HG03558 (cell line): ENCODE measurements at regions not wholly inside any gene's neighbourhood (a gene's known extent, or its start where the extent isn't known, plus 50 kb on each side); places are given as distances from the start of the nearest gene placed in this dataset.
A peak's percentile ranks its signal among the peaks of the same experiment; 100 is the strongest.

Experiments used
- ATAC-seq: cut with Tn5 transposase; IDR thresholded peaks from one replicate; pipeline ENCODE4 v1.9.1; 2021; ENCODE audit warnings: moderate number of reproducible peaks; ENCODE audit not compliant: unreplicated experiment; ENCODE audit errors: extremely low read depth

DNA sequence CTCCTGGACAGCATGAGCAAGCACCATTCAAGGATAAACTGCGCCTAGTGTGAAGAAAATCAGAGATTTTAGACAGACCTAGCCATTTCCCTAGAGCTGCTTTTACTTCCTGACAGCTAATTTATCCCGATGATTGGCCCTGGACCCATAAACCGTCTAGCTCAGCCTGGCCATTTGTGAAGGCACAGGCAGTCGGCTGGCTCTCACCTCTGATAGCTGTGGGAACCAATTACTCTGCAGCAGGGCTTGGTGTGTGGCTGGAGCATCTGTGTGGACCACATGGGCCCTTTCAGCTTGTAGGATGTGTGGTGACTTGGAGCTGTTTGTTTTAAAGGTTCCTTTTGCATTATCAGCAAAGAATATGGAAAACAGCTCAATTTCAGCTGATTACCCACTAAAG lies 111.1 kb upstream of the NPY start:
- no peak for ATAC-seq

DNA sequence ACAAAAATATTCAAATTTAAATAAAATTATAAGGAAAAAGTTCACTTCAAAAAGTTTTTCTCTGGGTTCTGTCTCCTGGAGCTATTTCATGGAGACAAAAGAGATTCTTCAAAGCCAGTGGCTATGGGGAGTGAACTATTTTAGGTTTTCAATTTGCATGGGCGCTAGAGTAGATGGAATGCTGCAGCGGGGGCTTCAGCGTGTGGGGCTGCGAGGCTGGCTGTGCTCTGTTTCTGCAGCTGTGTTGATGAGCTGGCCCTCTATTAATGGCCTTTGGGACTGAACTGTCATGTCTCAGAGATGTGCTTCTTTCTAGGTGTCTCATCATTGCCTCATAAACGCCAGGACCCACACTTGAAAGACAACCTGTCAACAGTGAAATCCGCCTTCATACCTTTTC lies 108.4 kb upstream of the NPY start:
- ATAC-seq, result no peak

GRCh38 chr7:24178811-24179570 lies 105.0 kb upstream of the NPY start:
- ATAC-seq, result no peak

- ATAC-seq, result no peak
Measured at GRCh38 chr7:24191362-24191761, 92.6 kb upstream of the NPY start.

DNA sequence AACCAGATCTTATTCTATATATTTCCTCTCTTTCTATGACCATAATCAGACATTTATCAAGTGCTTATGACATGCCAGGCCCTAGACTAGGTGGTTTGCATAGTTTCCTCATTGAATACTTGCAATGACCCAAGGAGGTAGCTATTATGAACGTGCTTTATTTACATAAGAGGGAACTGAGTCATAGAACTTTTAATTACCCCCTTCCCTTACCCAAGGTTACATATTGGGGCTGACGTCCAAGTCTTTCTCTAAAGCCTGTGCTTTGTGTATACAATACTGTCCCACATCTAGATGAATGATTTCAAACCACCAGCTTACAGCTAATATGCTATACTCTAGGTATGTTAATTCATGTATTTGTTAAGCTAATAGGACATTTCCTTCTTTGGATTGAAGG lies 91.9 kb upstream of the NPY start:
- no peak for ATAC-seq

- no peak for ATAC-seq
Measured at GRCh38 chr7:24192691-24193090, 91.3 kb upstream of the NPY start.

GRCh38 chr7:24197852-24198251 lies 86.1 kb upstream of the NPY start:
- no peak for ATAC-seq

DNA sequence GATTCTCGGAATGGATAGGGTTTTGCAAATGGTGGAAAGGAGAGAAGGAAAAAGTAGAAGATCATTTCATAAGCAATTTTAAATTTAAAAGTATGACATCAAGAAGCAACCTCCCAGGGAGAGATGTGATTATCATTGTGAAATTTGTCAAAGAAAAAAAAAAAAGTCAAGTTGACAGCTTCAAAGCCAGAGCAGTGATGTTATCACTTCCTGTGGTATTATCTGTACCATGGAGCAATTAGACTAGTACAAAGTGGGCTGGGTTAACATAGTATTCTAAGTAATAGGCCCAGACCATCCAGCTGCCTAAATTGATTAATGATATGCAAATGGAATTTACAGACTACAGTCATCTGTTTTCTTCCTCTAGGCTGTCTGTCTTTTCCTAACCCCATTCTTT lies 84.0 kb upstream of the NPY start:
- ATAC-seq, result no peak

- ATAC-seq, result no peak
Measured at GRCh38 chr7:24200407-24200966, 83.5 kb upstream of the NPY start.

- ATAC-seq, result no peak
Measured at GRCh38 chr7:24201226-24201625, 82.8 kb upstream of the NPY start.

- ATAC-seq, result no peak
Measured at GRCh38 chr7:24212073-24212472, 71.9 kb upstream of the NPY start.

- no peak for ATAC-seq
Measured at GRCh38 chr7:24213311-24213710, 70.7 kb upstream of the NPY start.

GRCh38 chr7:24214670-24215069 lies 69.3 kb upstream of the NPY start:
- ATAC-seq, result no peak

GRCh38 chr7:24216576-24217125 lies 67.3 kb upstream of the NPY start:
- ATAC-seq, result no peak

DNA sequence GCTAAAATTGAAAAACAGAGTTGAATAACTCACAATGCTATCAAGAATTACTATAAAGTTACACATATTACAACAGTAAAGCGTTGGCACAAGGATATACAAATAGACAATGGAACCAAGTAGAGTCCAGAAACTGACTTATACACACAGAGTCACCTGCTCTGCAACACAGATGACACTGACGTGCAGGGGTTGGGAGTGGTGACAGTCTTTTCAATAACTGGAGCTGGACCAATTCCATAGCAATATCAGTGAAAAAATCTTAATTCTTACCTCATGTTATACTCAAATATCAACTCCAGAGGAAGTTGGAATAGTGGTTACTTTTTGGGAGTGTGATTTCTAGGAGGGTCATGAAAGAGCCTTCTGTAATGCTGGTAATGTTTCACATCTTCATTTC lies 62.5 kb upstream of the NPY start:
- ATAC-seq, result no peak

DNA sequence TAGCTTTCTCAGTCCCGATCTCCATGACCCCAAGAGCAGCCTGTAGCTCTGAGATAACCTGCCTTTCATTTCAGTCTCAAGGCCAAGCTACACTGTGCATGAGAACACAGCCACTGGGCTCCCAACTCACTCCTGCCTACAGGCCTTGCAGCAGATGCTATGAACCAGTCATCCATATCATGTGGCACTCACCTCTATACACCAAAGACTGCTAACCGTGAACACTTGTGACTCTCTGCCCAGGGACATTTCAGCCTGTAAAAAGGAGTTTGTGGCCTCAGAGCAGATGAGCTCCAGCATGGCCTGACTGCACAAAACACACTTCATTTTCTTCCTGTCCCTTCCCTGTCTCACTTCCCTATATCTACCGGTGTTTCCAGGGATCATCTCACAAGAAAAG lies 56.9 kb upstream of the NPY start:
- peak; percentile 19 for ATAC-seq

DNA sequence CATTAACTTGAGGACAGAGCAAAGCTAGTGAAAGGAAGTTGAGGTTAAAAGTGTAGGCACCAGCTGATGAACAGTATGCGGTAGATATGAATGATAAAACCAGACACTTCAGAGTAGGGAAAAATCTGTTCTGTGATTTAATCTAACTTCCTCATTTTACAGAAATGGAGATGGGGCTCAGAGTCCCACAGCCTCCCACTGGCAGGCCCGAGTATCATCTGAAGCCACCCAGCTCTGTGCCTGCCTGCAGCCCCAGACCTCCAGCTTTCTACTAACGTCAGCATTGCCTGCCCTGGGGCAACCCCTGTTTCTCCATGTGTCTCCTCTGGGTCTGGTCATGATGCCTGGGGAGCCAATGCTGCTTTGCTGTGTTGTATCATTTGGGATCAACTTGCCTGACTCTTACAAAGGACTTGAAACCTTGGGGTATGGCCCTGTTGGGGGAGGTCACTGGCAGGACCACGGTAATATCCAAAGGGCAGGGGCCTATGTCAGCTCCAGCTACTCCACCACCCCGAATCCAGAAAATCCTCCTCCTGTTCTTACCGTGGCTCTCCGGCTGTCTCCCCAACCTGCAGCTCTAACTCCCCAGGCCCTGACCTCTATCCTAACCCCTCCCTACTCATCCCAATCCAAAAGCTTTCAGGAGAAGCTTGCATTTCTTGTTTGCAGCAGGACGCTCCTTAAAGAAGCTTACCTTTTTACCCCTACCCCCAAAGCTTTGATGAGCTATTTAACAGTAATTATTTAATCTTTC lies 56.2 kb upstream of the NPY start:
- ATAC-seq, result peak; percentile 91

GRCh38 chr7:24229481-24230226 lies 54.3 kb upstream of the NPY start:
- no peak for ATAC-seq

DNA sequence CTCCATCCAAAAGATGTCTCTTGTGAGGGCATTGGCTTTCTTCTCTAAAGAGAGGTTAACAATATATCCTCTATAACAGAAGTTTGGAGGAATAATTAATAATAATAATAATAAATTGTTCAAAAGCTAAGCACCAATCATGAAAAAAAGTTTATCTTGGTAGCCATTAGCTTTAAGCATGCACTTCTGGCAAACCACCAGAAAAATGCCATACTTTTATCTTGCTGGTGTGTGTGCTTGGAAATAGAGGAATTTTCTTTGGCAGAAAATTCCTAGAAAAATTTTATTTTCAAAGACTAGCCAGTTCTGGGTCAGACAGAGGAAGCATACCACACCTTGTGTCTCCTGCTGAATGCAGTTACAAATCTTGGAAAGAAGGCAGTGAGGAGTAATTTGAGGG lies 52.5 kb upstream of the NPY start:
- no peak for ATAC-seq

DNA sequence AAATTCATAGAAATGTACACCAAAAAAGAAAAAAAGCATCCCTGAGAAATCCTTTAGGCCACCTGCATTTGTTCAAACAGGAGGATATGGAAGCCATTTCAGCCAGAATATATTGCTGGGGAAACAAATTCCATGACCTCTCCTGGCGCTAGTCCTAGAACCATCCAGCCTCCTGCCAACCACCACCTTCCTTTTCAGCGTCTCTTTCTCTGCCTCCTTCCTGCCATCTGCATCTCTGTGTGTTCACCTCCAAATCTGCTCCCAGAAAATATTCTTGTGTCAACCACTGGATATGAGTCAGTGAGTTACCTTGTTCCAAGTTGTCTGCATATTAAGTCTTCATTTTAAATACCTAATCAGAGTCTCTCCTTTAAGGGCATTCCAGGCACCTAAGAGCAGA lies 50.6 kb upstream of the NPY start:
- ATAC-seq, result no peak
